HG03135 (cell line): ENCODE measurements at regions not wholly inside any gene's neighbourhood (a gene's known extent, or its start where the extent isn't known, plus 50 kb on each side); places are given as distances from the start of the nearest gene placed in this dataset.
"Not testable (repeated sequence)": the region's sequence is repeated elsewhere in the genome, so short reads cannot be mapped to it uniquely, and the experiment has no call there.

Source experiments
- ATAC-seq: cut with Tn5 transposase; IDR thresholded peaks from one replicate; pipeline ENCODE4 v1.9.1; 2021; ENCODE audit warnings: mild to moderate bottlenecking, moderate library complexity; ENCODE audit not compliant: unreplicated experiment

GRCh38 chr2:765369-765768 is 88.2 kb upstream of the TMEM18 start:
- no peak for ATAC-seq

GRCh38 chr2:763766-764525 is 86.7 kb upstream of the TMEM18 start:
- ATAC-seq: no peak

GRCh38 chr2:762646-763045 is 85.4 kb upstream of the TMEM18 start:
- no peak for ATAC-seq

- no peak for ATAC-seq
Measured at GRCh38 chr2:761384-761783, 84.2 kb upstream of the TMEM18 start.

GRCh38 chr2:760001-760400 is 82.8 kb upstream of the TMEM18 start:
- ATAC-seq: no peak

- no peak for ATAC-seq
Measured at GRCh38 chr2:758073-758820, 81.0 kb upstream of the TMEM18 start.

GRCh38 chr2:753123-753522 is 75.9 kb upstream of the TMEM18 start:
- ATAC-seq: no peak

- ATAC-seq: no peak
Measured at GRCh38 chr2:751474-751873, 74.3 kb upstream of the TMEM18 start.

GRCh38 chr2:750628-751027 is 73.4 kb upstream of the TMEM18 start:
- ATAC-seq: no peak

- ATAC-seq: no peak
Measured at GRCh38 chr2:747762-748351, 70.7 kb upstream of the TMEM18 start.

- ATAC-seq: no peak
Measured at GRCh38 chr2:746697-747096, 69.5 kb upstream of the TMEM18 start.

- no peak for ATAC-seq
Measured at GRCh38 chr2:744088-744487, 66.9 kb upstream of the TMEM18 start.

- no peak for ATAC-seq
Measured at GRCh38 chr2:742221-742620, 65.0 kb upstream of the TMEM18 start.

GRCh38 chr2:741195-741496 is 63.9 kb upstream of the TMEM18 start:
- ATAC-seq: no peak

- ATAC-seq: not testable (repeated sequence)
Measured at GRCh38 chr2:740322-741194, 63.4 kb upstream of the TMEM18 start.

- ATAC-seq: not testable (repeated sequence)
Measured at GRCh38 chr2:739864-740321, 62.7 kb upstream of the TMEM18 start.

- no peak for ATAC-seq
Measured at GRCh38 chr2:736939-737338, 59.7 kb upstream of the TMEM18 start.

- ATAC-seq: no peak
Measured at GRCh38 chr2:735670-736218, 58.5 kb upstream of the TMEM18 start.

- ATAC-seq: no peak
Measured at GRCh38 chr2:734496-734895, 57.3 kb upstream of the TMEM18 start.

- ATAC-seq: no peak
Measured at GRCh38 chr2:733495-733894, 56.3 kb upstream of the TMEM18 start.

GRCh38 chr2:733001-733400 is 55.8 kb upstream of the TMEM18 start:
- no peak for ATAC-seq
